Testis (tissue), 2 donors: ENCODE measurements at regions not wholly inside any gene's neighbourhood (a gene's known extent, or its start where the extent isn't known, plus 50 kb on each side); places are given as distances from the start of the nearest gene placed in this dataset.

Source experiments
- DNase-seq: peaks from one replicate; pipeline ENCODE4 v3.0.0-alpha.2; 2019
- H3K27ac ChIP-seq, 2 donors: fragments of 200-600 bp; sonication (generic); one replicate each; pipeline ENCODE4 v1.5.1; 2019
- H3K27me3 ChIP-seq: fragments of 200-600 bp; sonication (generic); one replicate; pipeline ENCODE4 v1.5.1; 2019
- H3K36me3 ChIP-seq: fragments of 200-600 bp; sonication (generic); one replicate; pipeline ENCODE4 v1.5.1; 2017; ENCODE audit warnings: low read depth; ENCODE audit errors: missing control alignments
- H3K4me1 ChIP-seq: fragments of 200-600 bp; sonication (generic); one replicate; pipeline ENCODE4 v1.5.1; 2019
- H3K4me3 ChIP-seq, 2 donors: fragments of 200-600 bp; sonication (generic); one replicate each; pipeline ENCODE4 v1.5.1; 2017 to 2019
- H3K9me3 ChIP-seq: fragments of 200-600 bp; sonication (generic); one replicate; pipeline ENCODE4 v1.5.1; 2017
- POLR2A ChIP-seq: fragments of 450-650 bp; IDR thresholded peaks from one replicate; pipeline ENCODE4 v1.6.1; 2017; ENCODE audit warnings: antibody characterized with exemption, mild to moderate bottlenecking, moderate library complexity
- WGBS, 2 donors: methylation state at CpG; one replicate each; pipeline ENCODE4 v1.1.5; 2018; 5-methylcytosine and 5-hydroxymethylcytosine counted together
- intact Hi-C: fragments of 100-400 bp; cut with DNase I; formaldehyde crosslinking; loops from one replicate; pipeline ENCODE4 v1.15.1; 2023; ENCODE audit warnings: low total_unique reads
- TF ChIP-seq, protein P1 (sequence below), 3 experiments: fragments of 450-650 bp in 2 of 3; fragments of 200-600 bp in 1 of 3; sonication (generic) in 1 of 3; IDR thresholded peaks; one replicate each; pipeline ENCODE4 v1.5.1; 2016 to 2019; ENCODE audit warnings: antibody characterized with exemption in 3 of 3, mild to moderate bottlenecking in 2 of 3, moderate library complexity in 1 of 3

DNA sequence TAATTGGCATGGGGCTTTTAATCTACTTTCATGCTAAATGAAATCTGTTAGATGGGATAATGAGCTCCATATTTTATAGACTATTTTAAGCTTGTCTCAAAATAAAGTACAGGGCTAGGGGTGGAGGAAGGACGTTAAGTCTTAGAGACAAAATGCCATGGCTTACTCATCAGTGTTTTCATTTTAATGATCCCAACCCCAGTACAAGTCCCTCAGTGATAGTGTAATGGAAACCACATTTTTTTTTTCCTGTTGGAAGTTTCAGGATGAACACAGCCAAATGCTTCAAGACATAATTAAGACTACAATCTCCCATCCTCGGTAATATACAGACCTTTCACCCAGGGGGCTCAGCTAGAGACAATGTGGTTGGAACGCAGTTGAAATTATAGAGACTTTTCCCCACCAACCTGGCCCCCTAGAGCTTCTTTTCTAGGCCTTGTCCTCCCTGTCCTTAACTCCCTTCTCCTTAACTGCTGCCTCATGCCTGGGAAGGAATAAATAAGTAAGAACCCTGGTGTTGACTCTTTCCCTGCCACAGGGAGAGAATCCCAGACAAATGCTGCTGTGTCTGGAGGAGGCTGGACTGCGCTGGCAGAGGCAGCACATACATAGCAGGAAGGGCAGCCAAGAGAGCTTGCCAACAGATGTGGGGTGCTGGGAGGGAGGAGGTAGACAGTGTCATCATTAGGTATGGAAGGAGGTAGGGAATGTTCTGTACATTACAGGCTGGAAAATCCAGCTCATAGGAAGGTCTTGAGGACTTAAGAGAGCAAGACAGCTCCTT, 115.4 kb upstream of the ROPN1 start:
- DNase-seq, result no peak
- Histone ChIP-seq H3K36me3 (no peaks in the 10 kb centered on the region), H3K9me3 (no peaks in the 10 kb centered on the region), H3K27ac (peak overlapping the region in 1 of 2 donors; percentile 8), H3K4me1 (peaks cover 8% of the 10 kb centered on the region), H3K4me3 (no peak overlapping the region), H3K27me3 (no peaks in the 10 kb centered on the region)
- intact Hi-C loops, result no loop called here
- TF ChIP-seq, protein P1, sequence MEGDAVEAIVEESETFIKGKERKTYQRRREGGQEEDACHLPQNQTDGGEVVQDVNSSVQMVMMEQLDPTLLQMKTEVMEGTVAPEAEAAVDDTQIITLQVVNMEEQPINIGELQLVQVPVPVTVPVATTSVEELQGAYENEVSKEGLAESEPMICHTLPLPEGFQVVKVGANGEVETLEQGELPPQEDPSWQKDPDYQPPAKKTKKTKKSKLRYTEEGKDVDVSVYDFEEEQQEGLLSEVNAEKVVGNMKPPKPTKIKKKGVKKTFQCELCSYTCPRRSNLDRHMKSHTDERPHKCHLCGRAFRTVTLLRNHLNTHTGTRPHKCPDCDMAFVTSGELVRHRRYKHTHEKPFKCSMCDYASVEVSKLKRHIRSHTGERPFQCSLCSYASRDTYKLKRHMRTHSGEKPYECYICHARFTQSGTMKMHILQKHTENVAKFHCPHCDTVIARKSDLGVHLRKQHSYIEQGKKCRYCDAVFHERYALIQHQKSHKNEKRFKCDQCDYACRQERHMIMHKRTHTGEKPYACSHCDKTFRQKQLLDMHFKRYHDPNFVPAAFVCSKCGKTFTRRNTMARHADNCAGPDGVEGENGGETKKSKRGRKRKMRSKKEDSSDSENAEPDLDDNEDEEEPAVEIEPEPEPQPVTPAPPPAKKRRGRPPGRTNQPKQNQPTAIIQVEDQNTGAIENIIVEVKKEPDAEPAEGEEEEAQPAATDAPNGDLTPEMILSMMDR (IDR thresholded peaks at IDR 0.05), result no peak
- TF ChIP-seq POLR2A, result no peak
- 50 to 72% methylated on average over 4 of the region's 4 CpGs for WGBS, 2 donors

DNA sequence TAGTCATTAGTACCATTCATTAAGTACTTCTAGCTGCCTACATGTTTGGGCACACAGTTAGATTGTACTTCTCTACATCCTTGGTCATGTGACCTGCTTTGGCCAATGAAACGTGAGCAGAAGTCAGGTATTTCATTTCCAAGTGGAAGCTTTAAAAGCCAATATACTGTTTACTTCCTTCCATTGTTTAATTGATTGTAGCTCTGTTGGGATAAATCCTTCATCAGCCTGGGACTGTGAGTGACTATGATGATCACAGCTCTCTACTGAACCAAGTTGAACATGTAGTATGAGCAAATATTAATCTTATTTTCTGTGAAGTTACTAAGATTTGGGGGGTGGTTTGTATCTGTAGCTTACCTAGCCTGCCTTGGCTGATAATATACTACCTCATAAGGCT, 116.5 kb upstream of the ROPN1 start:
- intact Hi-C loops, result no loop called here
- Histone ChIP-seq H3K9me3 (no peaks in the 10 kb centered on the region), H3K4me1 (peaks cover 8% of the 10 kb centered on the region), H3K4me3 (no peak overlapping the region), H3K27ac (no peak overlapping the region), H3K36me3 (no peaks in the 10 kb centered on the region), H3K27me3 (no peaks in the 10 kb centered on the region)
- no peak for DNase-seq
- no peak for TF ChIP-seq POLR2A
- TF ChIP-seq, protein P1 (IDR thresholded peaks at IDR 0.05), result no peak
- 88 to 91% methylated on average over 1 of the region's 1 CpG for WGBS, 2 donors

- H3K27ac ChIP-seq, result no peak overlapping the region
- intact Hi-C loops, result no loop called here
- WGBS, 2 donors, result 96 to 97% methylated on average over 5 of the region's 5 CpGs
- H3K36me3 ChIP-seq, result no peaks in the 10 kb centered on the region
- no peak for DNase-seq
- TF ChIP-seq POLR2A, result no peak
- TF ChIP-seq, protein P1 (IDR thresholded peaks at IDR 0.05), result no peak
- H3K27me3 ChIP-seq, result no peaks in the 10 kb centered on the region
- no peak overlapping the region for H3K4me3 ChIP-seq
- H3K4me1 ChIP-seq, result peaks cover 5% of the 10 kb centered on the region
- H3K9me3 ChIP-seq, result no peaks in the 10 kb centered on the region
Observed at GRCh38 chr3:124113485-124113884, 121.6 kb upstream of the ROPN1 start.

GRCh38 chr3:124115279-124115678, 123.4 kb upstream of the ROPN1 start:
- no peaks in the 10 kb centered on the region for H3K27me3 ChIP-seq
- no peak for DNase-seq
- H3K27ac ChIP-seq, result no peak overlapping the region
- no peak overlapping the region for H3K4me3 ChIP-seq
- peaks cover 5% of the 10 kb centered on the region for H3K4me1 ChIP-seq
- no peaks in the 10 kb centered on the region for H3K9me3 ChIP-seq
- TF ChIP-seq POLR2A, result no peak
- TF ChIP-seq, protein P1 (IDR thresholded peaks at IDR 0.05), result no peak
- intact Hi-C loops, result no loop called here
- WGBS, 2 donors, result 46 to 64% methylated on average over 6 of the region's 6 CpGs
- H3K36me3 ChIP-seq, result no peaks in the 10 kb centered on the region

- TF ChIP-seq, protein P1 (IDR thresholded peaks at IDR 0.05), result no peak
- no peak for TF ChIP-seq POLR2A
- 70 to 76% methylated on average over 1 of the region's 1 CpG for WGBS, 2 donors
Observed at GRCh38 chr3:124115956-124116355, 124.0 kb upstream of the ROPN1 start.

More at GRCh38 chr3:124115956-124116355, 124.0 kb upstream of the ROPN1 start:
- H3K27ac ChIP-seq, result no peak overlapping the region
- H3K9me3 ChIP-seq, result no peaks in the 10 kb centered on the region
- H3K36me3 ChIP-seq, result no peaks in the 10 kb centered on the region
- H3K4me1 ChIP-seq, result peaks cover 5% of the 10 kb centered on the region
- DNase-seq, result no peak
- H3K27me3 ChIP-seq, result no peaks in the 10 kb centered on the region
- intact Hi-C loops, result no loop called here
- no peak overlapping the region for H3K4me3 ChIP-seq
